ENCODE measurements at regions not wholly inside any gene's neighbourhood (a gene's known extent, or its start where the extent isn't known, plus 50 kb on each side); places are given as distances from the start of the nearest gene placed in this dataset.

GRCh38 chr7:97620495-97620894 lies 111.4 kb upstream of the TAC1 start:
- H3K27ac ChIP-seq: no peak overlapping the region
- TF ChIP-seq CTCF (IDR thresholded peaks at IDR 0.05): no peak
- no peak for TF ChIP-seq ZFX (IDR thresholded peaks at IDR 0.05; ENCODE audit: borderline replicate concordance)

GRCh38 chr7:97623333-97623732 lies 108.6 kb upstream of the TAC1 start:
- H3K27ac ChIP-seq: no peak overlapping the region
- no peak for TF ChIP-seq CTCF (IDR thresholded peaks at IDR 0.05)
- TF ChIP-seq ZFX (IDR thresholded peaks at IDR 0.05; ENCODE audit: borderline replicate concordance): no peak

GRCh38 chr7:97630116-97630515 lies 101.8 kb upstream of the TAC1 start:
- no peak for TF ChIP-seq CTCF (IDR thresholded peaks at IDR 0.05)
- TF ChIP-seq ZFX (IDR thresholded peaks at IDR 0.05; ENCODE audit: borderline replicate concordance): no peak
- no peak overlapping the region for H3K27ac ChIP-seq

- no peak overlapping the region for H3K27ac ChIP-seq
- TF ChIP-seq ZFX (IDR thresholded peaks at IDR 0.05; ENCODE audit: borderline replicate concordance) (no peak), CTCF (IDR thresholded peaks at IDR 0.05) (no peak)
Measured at GRCh38 chr7:97635622-97636021, 96.3 kb upstream of the TAC1 start.

- TF ChIP-seq ZFX (IDR thresholded peaks at IDR 0.05; ENCODE audit: borderline replicate concordance) (no peak), CTCF (IDR thresholded peaks at IDR 0.05) (no peak)
- no peak overlapping the region for H3K27ac ChIP-seq
Measured at GRCh38 chr7:97639036-97639435, 92.8 kb upstream of the TAC1 start.

GRCh38 chr7:97659363-97660045 lies 72.4 kb upstream of the TAC1 start:
- H3K27ac ChIP-seq: no peak overlapping the region
- no peak for TF ChIP-seq ZFX (IDR thresholded peaks at IDR 0.05; ENCODE audit: borderline replicate concordance)
- TF ChIP-seq CTCF (IDR thresholded peaks at IDR 0.05): no peak

GRCh38 chr7:97667359-97667758 lies 64.5 kb upstream of the TAC1 start:
- TF ChIP-seq CTCF (IDR thresholded peaks at IDR 0.05) (no peak), ZFX (IDR thresholded peaks at IDR 0.05; ENCODE audit: borderline replicate concordance) (no peak)
- no peak overlapping the region for H3K27ac ChIP-seq
